ENCODE measurements at regions not wholly inside any gene's neighbourhood (a gene's known extent, or its start where the extent isn't known, plus 50 kb on each side); places are given as distances from the start of the nearest gene placed in this dataset.

DNA sequence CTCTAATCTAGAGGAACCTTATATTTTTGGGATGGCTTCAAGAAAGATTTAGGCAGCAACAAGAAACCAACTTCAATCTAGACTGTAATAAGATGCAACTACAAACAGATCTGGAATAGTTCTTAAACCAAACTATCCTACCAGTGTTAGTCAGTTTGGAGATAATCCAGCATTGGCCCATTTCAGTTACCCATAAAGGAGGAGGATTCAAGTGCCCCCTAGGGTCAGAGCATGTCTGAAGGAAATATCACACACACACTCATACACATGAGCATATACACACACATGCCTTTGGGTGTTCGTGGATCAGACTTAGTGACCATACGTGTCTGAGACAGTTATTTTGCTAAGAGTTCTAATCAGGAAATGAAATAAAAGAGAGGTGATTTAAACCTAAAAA is 261.2 kb downstream of the ADAMTS20 start:
- TF ChIP-seq SP1 (CRISPR knock-in tag; conservative IDR thresholded peaks at IDR 0.05) (no peak), CTCF (IDR thresholded peaks at IDR 0.05) (no peak)

Data from WTC11 (cell line).